ENCODE measurements at regions not wholly inside any gene's neighbourhood (a gene's known extent, or its start where the extent isn't known, plus 50 kb on each side); places are given as distances from the start of the nearest gene placed in this dataset.

DNA sequence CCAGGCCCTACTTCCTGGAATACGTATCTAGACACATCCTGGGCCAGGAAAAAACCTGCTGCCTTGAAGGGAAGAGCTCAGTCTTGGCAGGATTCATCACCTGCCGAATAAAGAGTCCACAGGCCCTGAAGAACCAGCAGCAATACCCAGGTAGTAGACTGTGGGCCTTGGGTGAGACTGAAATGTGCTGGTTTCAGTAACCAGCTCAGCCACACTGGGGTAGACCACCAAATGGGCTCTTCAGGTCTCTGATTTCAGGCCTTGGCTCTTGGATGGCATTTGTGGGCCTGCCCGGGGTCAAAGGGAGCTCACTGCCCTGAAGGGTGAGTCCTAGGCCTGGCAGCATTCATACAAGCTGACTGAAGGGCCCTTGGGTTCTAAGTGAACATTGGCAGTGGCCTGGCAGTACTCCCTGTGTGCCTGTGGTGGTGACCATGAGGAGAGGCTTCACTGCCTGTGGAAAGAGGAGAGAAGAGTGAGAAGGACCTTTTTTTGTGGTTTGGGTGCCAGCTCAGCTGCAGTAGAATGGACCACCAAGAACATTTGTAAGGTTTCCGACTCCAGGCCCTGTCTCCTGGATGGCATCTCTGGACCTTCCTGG lies 175.1 kb downstream of the ANKRD30B start:
- Histone ChIP-seq H3K27ac (replicated peaks) (no peak overlapping the region), H3K4me3 (replicated peaks; ENCODE audit: insufficient read depth, low read length) (no peak overlapping the region), H3K27me3 (ENCODE audit: insufficient read depth, poor library complexity, severe bottlenecking) (peaks cover 3% of the 10 kb centered on the region)
- TF ChIP-seq GABPA (IDR thresholded peaks at IDR 0.05; ENCODE audit: low read depth) (no peak), CTCF (IDR thresholded peaks at IDR 0.05; ENCODE audit: insufficient read depth, low read length) (no peak), SPI1 (IDR thresholded peaks at IDR 0.05; ENCODE audit: borderline replicate concordance, low read depth) (no peak), REST (IDR thresholded peaks at IDR 0.05; ENCODE audit: insufficient replicate concordance, low read depth) (no peak), POLR2AphosphoS5 (IDR thresholded peaks at IDR 0.05; ENCODE audit: low read depth) (no peak)
- DNase-seq (ENCODE audit: low read depth in 1 of 2, low spot score in 1 of 2), result no peak

- TF ChIP-seq GABPA (IDR thresholded peaks at IDR 0.05; ENCODE audit: low read depth) (no peak), CTCF (IDR thresholded peaks at IDR 0.05; ENCODE audit: insufficient read depth, low read length) (no peak), SPI1 (IDR thresholded peaks at IDR 0.05; ENCODE audit: borderline replicate concordance, low read depth) (no peak), REST (IDR thresholded peaks at IDR 0.05; ENCODE audit: insufficient replicate concordance, low read depth) (no peak), POLR2AphosphoS5 (IDR thresholded peaks at IDR 0.05; ENCODE audit: low read depth) (no peak)
- no peak overlapping the region for H3K4me3 ChIP-seq (replicated peaks; ENCODE audit: insufficient read depth, low read length)
Observed at GRCh38 chr18:14924226-14924625, 176.3 kb downstream of the ANKRD30B start.

GRCh38 chr18:14925281-14925709 lies 177.3 kb downstream of the ANKRD30B start:
- TF ChIP-seq SPI1 (IDR thresholded peaks at IDR 0.05; ENCODE audit: borderline replicate concordance, low read depth) (no peak), GABPA (IDR thresholded peaks at IDR 0.05; ENCODE audit: low read depth) (no peak), CTCF (IDR thresholded peaks at IDR 0.05; ENCODE audit: insufficient read depth, low read length) (no peak), POLR2AphosphoS5 (IDR thresholded peaks at IDR 0.05; ENCODE audit: low read depth) (no peak), REST (IDR thresholded peaks at IDR 0.05; ENCODE audit: insufficient replicate concordance, low read depth) (no peak)
- Histone ChIP-seq H3K27ac (replicated peaks) (no peak overlapping the region), H3K27me3 (ENCODE audit: insufficient read depth, poor library complexity, severe bottlenecking) (peaks cover 3% of the 10 kb centered on the region), H3K4me3 (replicated peaks; ENCODE audit: insufficient read depth, low read length) (no peak overlapping the region)
- DNase-seq (ENCODE audit: low read depth in 1 of 2, low spot score in 1 of 2), result no peak

More at GRCh38 chr18:14924226-14924625, 176.3 kb downstream of the ANKRD30B start:
- no peak for DNase-seq (ENCODE audit: low read depth in 1 of 2, low spot score in 1 of 2)
- H3K27ac ChIP-seq (replicated peaks), result no peak overlapping the region
- peaks cover 3% of the 10 kb centered on the region for H3K27me3 ChIP-seq (ENCODE audit: insufficient read depth, poor library complexity, severe bottlenecking)
